ENCODE measurements at regions not wholly inside any gene's neighbourhood (a gene's known extent, or its start where the extent isn't known, plus 50 kb on each side); places are given as distances from the start of the nearest gene placed in this dataset.
A peak's percentile ranks its signal among the peaks of the same experiment; 100 is the strongest.
"Not testable (repeated sequence)": the region's sequence is repeated elsewhere in the genome, so short reads cannot be mapped to it uniquely, and the experiment has no call there.

DNA sequence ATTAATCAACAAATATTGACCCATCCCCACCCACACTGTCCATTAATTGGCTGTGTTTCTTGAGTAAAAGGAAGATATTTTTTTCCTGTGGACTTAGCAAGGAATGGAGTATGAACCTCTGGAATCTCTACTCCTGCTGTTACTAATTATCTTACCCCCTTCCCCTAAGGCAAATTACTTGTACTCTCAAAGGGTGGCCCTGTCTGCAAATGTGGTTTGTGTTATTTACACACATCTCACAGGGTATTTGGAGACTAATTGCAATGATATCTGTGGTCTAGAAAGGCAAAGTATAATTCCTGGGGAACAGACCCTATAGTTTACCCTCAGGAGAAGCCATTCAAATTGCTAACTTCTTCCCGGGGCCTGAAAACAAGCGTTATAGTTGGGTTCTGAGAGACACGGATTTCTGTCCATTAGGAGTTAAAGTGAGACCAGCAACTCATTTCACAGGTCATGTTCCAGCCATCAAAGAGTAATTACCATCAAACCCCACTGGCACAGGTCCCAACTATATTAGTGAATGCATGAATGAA lies 133.0 kb upstream of the RASGEF1B start:
- H3K4me3 ChIP-seq (ENCODE audit: low read depth, low read length): no peak overlapping the region
- no peak for DNase-seq (ENCODE audit: low read depth)

DNA sequence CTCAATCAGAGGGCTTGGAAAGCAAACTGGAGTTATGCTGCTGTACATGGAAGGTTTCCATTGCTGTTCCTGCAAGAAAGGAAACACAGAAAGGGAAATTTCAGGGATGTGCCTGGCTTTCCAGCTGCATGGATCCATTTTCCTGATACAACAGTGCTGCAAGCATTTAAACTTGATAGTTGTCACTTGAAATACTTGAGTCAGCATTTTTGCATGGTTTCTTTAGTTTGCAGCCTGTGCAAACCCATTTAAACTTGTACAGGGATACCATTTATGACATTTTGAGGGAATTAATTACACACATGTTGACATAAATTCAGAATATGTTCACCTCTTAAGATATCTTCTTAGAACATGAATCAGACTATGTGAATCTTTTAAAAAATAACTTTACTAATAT lies 131.1 kb upstream of the RASGEF1B start:
- H3K4me3 ChIP-seq (ENCODE audit: low read depth, low read length): no peak overlapping the region

DNA sequence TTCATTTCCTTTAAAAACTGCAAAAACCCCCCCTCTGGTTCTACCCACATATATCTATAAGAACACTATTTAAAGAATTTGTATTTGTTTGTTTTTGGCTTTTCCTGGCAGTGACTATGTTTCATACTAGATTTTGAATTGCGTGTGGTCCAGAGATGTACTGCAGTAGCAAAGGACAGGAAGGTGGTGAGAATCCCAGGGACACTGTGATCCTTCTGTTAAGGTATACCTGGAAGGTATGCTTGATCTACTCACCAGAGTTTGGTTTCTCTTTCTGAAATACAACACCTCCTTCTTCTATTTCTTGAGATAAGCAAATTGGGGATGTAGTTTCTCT lies 129.6 kb upstream of the RASGEF1B start:
- no peak overlapping the region for H3K4me3 ChIP-seq (ENCODE audit: low read depth, low read length)
- DNase-seq (ENCODE audit: low read depth): no peak

More for the DNA sequence above, 131.1 kb upstream of the RASGEF1B start:
- DNase-seq (ENCODE audit: low read depth): no peak

DNA sequence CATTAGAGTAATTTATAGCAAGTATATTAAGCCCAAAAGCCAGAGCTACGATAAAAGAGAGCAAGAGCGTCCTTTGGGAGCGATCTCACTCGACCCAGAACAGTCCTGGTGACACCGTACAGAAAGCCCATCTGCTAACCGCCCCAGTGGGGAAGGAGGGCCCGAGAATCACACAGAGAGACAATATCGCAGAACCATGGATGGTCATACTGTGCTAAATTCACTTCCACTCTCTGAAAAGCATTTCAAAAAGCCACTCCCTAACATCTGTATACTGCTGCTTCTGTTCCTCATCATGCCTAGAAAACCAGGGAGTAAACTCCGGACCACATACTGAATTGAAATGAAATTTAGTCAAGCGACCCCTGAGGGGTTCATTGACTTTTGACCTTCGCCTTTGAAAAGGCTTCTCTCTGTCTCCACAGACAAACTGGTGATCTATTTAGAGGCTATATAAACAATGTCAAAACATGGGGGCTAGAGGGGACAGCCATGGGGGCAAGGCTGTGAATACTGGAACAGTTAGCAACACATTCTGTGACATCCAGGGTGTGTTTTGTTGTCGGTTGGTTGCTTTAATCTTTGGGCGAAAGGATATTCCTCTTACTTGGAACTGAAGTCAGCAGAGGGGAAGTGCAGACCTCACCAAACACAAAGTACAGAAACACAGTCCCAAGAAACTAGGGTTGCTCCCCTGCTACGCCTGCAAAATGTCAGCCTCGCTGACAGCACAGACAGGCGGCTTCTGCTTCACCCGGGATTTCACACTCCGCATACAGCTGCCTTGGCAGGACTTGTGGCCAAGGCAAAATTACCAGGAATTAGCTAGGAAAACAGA lies 129.0 kb upstream of the RASGEF1B start:
- peak; percentile 20 for DNase-seq (ENCODE audit: low read depth)
- no peak overlapping the region for H3K4me3 ChIP-seq (ENCODE audit: low read depth, low read length)

DNA sequence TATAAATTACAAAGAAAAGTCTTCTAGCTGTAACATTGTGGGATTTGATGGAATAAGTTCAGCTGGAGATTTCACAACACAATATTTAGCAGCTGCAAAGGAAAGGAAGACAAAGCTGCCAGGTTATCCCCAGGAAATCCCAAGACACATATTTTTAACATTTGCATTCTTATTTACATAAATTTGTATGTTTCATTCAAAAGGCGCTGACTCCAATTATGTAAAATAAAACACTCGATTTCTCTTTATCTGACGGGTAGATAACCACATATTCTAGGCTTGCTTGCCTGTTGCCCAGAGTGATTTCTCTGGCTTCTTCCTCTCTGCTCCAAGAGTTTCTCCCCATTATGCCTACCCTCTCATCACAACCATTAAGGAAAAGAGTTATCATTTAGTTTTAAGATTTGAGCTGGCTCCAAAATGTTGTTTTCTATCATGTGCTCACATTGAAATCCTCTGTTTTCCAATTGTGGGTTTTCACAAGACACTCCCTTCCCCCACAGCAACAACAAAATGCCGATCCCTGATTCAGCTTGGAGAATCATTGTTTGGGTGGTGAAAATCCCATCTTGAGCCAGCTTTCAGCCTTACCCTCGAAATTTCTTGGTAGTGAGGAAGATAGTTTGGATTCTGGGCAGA lies 128.2 kb upstream of the RASGEF1B start:
- no peak for DNase-seq (ENCODE audit: low read depth)
- no peak overlapping the region for H3K4me3 ChIP-seq (ENCODE audit: low read depth, low read length)

DNA sequence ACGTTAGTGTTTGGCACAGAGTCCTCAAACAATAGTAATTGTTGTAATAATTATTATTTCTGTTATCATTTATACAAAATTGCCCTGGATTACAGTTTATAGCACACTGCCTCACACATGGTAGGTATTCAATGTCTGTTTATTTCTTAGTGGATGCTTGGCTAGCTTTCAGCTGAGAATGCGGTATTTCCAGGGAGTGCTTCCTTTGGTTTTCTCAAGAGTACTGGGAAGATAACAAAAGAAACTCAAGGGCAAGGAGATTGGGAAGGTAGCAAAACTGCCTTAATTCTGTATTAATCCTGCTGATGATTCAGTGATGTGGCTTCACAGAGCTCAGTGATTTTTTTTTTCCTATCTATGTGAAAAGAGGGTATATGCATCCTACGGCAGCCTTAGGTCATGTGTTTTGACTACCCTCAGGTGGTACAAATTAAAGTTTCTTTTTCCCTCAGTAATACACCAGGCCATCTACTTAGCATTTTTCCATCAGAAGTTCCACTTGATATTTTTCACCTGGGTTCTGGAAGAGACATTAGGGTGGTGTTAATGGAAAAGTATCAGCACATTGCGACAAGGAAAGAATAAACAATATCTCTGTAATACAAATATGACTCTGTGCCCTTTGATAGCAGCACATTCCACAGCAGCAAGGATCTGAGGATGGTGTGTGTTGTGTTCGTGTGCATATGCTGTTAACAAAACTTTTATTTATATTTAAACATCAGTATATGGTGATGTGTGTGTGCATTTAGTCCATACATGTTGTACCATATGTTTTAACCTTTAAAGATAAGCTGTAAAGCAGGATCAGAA lies 124.3 kb upstream of the RASGEF1B start:
- no peak overlapping the region for H3K4me3 ChIP-seq (ENCODE audit: low read depth, low read length)
- no peak for DNase-seq (ENCODE audit: low read depth)

DNA sequence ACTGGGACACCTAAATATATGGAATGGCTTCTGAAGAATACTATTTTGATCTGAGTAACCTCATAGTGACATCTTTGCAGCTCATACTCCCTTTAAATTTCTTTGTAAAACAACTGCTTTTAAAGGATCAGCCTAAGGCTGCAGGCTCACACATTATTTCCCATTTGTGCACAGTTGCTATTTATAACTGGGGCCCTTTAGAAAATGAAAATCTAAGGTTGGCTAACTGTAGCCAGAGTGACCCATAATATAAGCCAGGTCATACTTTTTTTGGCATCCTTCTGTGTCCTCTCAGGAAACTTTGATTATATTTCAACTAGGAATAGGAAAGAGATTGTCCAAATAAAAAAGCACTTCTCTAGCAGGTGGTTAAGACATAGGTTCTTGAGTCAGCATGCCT lies 123.6 kb upstream of the RASGEF1B start:
- DNase-seq (ENCODE audit: low read depth): no peak
- no peak overlapping the region for H3K4me3 ChIP-seq (ENCODE audit: low read depth, low read length)

DNA sequence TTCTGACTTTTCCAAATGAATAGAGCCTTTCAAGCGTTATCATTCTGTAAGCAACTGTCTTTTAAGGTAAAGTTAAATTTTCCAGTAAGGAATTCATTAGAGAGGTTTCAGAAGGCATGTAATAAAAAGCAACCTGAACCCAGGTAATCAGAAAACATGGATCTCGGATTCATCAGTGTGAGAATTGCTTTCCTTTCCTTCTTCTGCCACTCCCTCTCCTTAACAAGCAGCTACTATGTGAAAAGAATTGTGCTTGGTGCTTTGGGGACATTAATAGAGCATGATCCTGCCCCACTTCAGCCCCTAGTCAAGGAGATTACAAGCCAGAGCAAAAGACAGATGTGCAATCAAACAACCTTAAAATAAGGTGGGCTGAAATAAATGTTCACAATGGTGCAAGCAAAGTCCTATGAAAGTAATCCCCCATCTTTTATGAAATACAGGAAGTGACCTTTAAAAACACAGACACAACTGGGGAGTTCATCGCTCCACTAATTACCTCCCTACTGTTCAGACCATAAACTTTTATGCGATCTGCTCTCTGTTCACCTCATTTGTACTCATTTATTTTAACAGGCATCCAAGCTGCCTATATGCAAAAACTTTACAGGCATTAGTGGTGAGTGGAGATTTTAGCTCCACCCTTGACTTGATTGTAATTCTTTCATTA lies 122.9 kb upstream of the RASGEF1B start:
- no peak overlapping the region for H3K4me3 ChIP-seq (ENCODE audit: low read depth, low read length)
- no peak for DNase-seq (ENCODE audit: low read depth)

DNA sequence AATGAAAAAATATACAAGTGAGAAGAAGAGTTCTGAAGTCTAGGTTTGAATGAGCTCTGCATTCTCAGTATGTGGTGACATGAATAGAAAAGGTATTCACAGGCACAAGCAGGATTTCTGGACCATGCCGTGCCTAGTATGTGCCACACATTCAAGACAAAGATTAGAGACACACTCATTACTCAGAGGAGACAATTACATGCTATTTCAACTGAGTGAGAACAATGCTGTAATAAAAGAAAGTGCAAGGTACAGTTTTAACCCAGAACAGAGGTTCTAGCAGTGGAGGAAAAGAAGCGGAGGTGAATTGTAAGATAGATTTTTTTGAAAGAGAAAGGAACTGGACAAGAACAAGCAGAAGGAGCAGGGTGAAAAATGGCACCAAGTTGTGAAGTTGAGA lies 121.0 kb upstream of the RASGEF1B start:
- no peak for DNase-seq (ENCODE audit: low read depth)
- no peak overlapping the region for H3K4me3 ChIP-seq (ENCODE audit: low read depth, low read length)

DNA sequence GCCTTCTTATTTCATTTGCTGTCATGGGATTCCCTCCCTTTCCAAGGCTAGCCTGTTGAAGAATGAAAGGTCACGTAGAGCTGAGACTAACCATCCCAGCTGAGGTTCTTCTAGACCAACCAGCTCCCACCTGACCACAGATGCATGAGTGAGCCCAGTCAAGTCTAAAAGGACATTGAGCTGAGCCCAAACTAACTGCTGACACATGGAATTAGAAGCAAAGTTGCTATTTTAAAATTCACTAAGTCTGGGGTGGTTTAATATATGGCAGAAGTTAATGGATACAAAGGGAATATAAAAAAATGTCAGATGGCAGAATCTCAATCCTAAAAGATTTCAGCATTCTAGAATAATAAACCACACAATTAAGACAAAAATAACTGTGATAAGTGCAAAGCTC lies 118.9 kb upstream of the RASGEF1B start:
- DNase-seq (ENCODE audit: low read depth): no peak
- no peak overlapping the region for H3K4me3 ChIP-seq (ENCODE audit: low read depth, low read length)

DNA sequence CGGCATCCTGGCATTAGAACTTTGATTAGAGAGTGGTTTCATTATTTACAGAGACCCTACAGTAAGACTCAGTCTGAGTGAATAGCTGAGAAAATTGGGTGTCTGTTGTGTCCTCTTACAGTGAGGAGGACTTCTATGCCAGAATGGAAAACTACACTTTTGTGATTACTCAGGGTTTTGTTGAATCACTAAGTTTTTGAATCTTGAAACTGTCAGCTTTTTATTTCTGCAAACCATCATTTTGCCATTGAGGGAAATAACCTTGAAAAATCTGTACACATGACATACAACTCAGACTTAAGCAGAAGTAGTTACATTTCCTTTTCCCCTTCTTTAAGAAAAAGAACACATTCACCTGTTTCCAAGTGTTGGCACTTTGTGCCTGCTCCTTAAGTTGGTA lies 117.6 kb upstream of the RASGEF1B start:
- no peak for DNase-seq (ENCODE audit: low read depth)
- H3K4me3 ChIP-seq (ENCODE audit: low read depth, low read length): no peak overlapping the region

DNA sequence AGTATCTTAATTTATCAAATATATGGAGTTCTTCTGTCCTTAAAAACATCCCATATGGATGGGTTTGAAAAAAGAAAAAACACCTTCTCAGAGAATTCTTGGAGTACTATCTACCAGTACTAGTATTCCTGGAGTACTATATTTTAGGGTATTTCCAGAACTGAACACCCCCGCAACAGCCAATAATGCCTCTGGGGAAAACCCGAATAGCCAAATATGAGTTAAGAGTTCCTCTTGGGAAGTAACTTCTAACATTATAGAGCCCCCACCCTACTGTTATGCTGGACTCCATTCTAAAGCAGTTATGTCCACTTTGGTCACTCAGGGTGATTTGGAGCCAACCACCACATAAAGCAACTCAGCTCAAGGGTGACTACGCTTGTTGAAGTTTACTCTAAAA lies 115.0 kb upstream of the RASGEF1B start:
- no peak overlapping the region for H3K4me3 ChIP-seq (ENCODE audit: low read depth, low read length)
- no peak for DNase-seq (ENCODE audit: low read depth)

DNA sequence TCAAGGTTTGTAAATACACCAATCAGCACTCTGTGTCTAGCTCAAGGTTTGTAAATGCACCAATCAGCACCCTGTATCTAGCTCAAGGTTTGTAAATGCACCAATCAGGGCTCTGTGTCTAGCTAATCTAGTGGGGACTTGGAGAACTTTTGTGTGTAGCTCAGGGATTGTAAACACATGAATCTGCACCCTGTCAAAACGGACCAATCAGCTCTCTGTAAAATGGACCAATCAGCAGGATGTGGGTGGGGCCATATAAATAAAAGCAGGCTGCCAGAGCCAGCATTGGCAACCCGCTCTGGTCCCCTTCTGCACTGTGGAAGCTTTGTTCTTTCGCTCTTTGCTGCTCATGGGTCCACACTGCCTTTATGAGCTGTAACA lies 109.3 kb upstream of the RASGEF1B start:
- H3K4me3 ChIP-seq (ENCODE audit: low read depth, low read length); DNase-seq (ENCODE audit: low read depth): not testable (repeated sequence)

DNA sequence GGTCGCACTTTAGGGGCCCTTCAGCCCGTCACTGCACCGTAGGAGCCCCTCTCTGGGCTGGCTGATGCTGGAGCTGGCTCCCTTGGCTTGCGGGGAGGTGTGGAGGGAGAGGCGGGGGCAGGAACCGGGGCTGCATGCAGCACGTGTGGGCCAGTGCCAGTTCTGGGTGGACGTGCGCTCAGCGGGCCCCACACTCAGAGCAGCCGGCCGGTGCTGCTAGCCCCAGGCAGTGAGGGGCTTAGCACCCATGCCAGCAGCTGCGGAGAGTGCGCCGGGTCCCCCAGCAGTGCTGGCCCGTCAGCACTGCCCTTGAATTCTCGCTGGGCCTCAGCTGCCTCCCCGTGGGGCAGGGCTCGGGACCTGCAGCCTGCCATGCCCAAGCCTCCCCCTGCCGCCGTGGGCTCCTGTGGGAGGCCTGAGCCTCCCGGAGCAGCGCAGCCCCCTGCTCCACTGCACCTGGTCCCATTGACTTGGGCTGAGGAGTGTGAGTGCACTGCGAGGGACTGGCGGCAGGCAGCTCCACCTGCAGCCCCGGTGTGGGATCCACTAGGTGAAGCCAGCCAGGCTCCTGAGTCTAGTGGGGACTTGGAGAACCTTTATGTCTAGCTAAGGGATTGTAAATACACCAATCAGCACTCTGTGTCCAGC lies 108.8 kb upstream of the RASGEF1B start:
- H3K4me3 ChIP-seq (ENCODE audit: low read depth, low read length): no peak overlapping the region
- no peak for DNase-seq (ENCODE audit: low read depth)

DNA sequence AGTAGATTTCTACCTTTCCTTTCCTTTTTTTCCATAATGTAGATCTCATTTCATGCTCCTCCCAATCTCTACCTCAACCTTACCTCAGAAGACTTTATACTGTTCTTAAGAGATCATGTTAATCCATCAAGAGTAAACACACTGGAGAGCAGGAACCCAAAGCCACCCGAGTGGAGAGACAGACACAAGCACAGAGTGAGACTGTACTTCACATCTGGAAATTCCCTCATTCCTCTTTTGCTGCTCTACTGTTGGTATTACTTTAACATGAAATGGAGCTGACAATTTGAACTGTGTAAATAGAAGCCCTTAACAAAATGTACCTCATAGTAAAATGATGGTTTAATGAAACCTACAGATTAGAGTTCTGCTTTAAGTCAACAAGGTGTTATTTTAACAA lies 105.7 kb upstream of the RASGEF1B start:
- no peak overlapping the region for H3K4me3 ChIP-seq (ENCODE audit: low read depth, low read length)
- no peak for DNase-seq (ENCODE audit: low read depth)

DNA sequence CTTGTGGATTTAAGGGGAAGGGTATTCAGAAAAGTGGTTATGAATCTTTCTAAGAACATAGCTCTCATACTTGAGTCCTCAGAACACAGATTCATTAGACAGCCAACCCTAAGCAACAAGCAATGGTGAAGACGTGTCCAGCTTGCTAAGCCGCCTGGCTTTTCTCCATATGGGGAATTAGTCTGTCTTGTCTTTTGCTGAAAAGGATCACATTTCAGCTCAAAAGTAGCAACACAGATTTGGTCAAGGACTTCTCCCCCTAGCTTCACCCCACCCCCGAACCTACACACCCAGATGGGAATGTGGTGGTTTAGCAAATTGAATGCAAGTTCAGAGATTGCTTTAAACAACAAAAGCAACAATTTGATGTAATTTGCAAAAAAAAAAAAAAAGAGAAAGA lies 103.3 kb upstream of the RASGEF1B start:
- no peak for DNase-seq (ENCODE audit: low read depth)
- H3K4me3 ChIP-seq (ENCODE audit: low read depth, low read length): no peak overlapping the region

DNA sequence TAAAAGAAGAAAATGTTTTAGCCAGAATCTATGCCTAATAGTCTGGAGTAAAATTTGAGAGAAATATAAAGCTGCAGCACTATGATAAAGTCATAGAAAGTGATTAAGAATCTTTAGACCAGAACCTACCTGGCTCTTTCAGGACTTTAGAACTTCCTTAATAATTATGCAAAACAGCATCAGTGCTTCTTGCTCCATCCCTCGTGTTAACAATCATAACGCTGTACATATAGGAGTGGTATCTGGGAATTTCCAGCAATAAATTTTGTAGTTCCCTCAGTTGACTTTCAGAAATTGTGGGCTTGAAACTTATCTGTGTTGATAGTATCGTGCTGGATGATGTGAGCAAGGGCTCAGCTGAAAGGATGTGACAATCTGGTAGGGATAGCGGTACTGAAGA lies 102.1 kb upstream of the RASGEF1B start:
- no peak for DNase-seq (ENCODE audit: low read depth)
- no peak overlapping the region for H3K4me3 ChIP-seq (ENCODE audit: low read depth, low read length)

DNA sequence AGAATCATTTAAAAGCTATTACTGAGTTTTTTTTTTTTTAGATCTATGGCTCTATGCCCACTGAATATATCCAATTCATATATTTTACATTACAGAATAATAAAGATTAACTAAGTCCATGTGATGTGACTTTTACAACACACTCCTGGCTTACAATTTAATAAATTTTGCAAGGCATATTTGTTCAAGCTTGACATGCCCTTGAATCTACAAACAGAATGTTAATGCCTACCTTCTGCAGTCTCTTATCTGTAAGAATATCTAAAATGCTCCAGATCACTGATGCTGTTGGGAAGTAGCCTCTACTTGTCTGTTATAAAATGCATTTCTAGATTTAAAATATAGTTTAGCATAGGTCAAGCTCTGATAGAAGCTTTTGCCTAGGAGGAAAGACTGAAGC lies 100.7 kb upstream of the RASGEF1B start:
- DNase-seq (ENCODE audit: low read depth): no peak
- no peak overlapping the region for H3K4me3 ChIP-seq (ENCODE audit: low read depth, low read length)

DNA sequence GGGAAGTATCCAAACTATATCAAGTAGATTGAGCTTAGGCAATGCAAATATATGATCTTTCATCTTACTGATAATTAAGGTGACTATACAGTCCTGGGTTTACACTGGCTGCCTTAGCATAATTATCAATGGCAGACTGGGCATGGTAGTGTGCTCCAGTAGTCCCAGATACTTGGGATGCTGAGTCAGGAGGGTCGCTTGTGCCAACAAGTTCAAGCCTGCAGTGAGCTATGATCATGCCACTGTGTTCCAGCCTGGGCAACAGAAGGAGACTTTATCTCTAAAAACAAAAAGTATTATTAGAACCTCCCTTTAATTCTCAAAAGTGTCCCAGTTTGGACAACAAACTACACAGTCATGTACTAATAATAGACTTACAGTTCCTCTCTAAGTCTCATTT lies 99.4 kb upstream of the RASGEF1B start:
- H3K4me3 ChIP-seq (ENCODE audit: low read depth, low read length): no peak overlapping the region
- no peak for DNase-seq (ENCODE audit: low read depth)

All from skeletal muscle cell (primary cell).